Esophagus squamous epithelium (tissue), 4 donors: ENCODE measurements at regions not wholly inside any gene's neighbourhood (a gene's known extent, or its start where the extent isn't known, plus 50 kb on each side); places are given as distances from the start of the nearest gene placed in this dataset.

Experiments
- CTCF ChIP-seq, 6 experiments: fragments of 450-650 bp in 4 of 6; fragments of 200-600 bp in 2 of 6; sonication (generic) in 2 of 6; IDR thresholded peaks; one replicate each; pipeline ENCODE4 v1.5.1; 2016 to 2019; ENCODE audit warnings: antibody characterized with exemption in 6 of 6, mild to moderate bottlenecking in 4 of 6, moderate library complexity in 4 of 6
- POLR2A ChIP-seq, 4 donors: fragments of 450-650 bp; IDR thresholded peaks; one replicate each; pipeline ENCODE4 v1.6.1; 2017; ENCODE audit warnings: antibody characterized with exemption in 4 of 4, mild to moderate bottlenecking in 4 of 4, moderate library complexity in 3 of 4

- no peak for TF ChIP-seq CTCF (IDR thresholded peaks at IDR 0.05)
- no peak for TF ChIP-seq POLR2A (IDR thresholded peaks at IDR 0.05)
Measured at GRCh38 chr20:55880361-55880760, 125.0 kb downstream of the CBLN4 start.
